DMS153 treated with DMSO at 0.1 percent for 48 hours (cell line): ENCODE measurements at regions not wholly inside any gene's neighbourhood (a gene's known extent, or its start where the extent isn't known, plus 50 kb on each side); places are given as distances from the start of the nearest gene placed in this dataset.
"Not testable (repeated sequence)": the region's sequence is repeated elsewhere in the genome, so short reads cannot be mapped to it uniquely, and the experiment has no call there.

Experiments used
- DNase-seq: peaks from one replicate; lab custom pipeline; 2025; ENCODE audit not compliant: unreplicated experiment; lab: John Stamatoyannopoulos, UW

DNA sequence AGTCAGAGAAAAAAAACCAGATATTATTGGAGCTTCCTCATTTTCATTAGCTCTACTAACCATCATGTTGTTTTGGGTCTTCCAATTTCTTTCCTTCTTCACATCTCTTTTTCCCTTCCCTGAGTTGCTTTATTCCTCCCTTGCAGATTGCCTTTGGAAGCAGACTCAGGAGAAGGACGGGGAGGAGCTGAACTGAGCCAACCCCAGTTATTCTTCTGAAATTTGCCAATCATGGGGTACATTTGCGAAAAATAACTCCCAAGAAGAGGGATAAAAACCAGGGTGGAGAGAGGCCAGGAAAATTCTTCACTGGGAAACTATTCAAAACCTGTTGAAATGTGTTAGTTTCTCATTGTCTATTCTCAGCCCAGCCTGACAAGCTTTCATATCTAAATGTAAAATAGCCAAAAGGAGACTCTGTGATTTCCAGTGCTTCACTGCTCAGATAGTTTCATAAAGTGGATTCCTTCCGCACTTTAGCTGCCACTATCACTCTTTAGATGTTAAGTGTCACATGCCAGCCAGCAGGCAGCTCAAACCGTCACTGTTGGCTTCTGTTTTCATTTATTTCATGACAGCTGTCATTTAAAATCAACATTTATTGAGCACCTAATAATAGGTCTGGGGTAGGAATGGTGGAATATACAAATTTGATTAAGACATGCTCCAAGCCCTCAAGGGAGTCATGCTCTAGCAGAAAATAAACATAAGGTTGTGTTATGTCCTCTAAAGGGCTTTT, 204.5 kb downstream of the SREK1 start:
- DNase-seq, result no peak

DNA sequence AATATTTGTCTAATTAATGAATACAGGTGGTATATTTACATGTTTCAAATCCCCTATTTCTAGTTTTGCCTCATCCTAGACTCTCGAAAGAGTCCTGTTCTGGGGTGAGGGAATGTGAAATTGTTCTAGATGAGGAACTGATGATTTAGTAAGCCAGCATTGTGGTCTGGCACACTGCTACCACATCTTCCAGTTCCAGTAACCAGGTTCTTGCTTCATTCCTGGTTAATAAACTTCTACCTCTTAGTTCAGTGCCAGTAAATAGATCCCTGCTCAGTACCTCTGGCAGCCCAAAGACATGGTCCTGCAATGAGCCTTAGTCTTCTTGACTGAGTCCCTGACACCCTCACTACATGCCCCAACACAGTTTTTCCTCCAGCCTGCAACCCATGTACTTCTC, 207.7 kb downstream of the SREK1 start:
- DNase-seq, result no peak

GRCh38 chr5:66353186-66353585, 209.1 kb downstream of the SREK1 start:
- no peak for DNase-seq

- no peak for DNase-seq
These were observed 210.3 kb downstream of the SREK1 start for GRCh38 chr5:66354422-66354821.

DNA sequence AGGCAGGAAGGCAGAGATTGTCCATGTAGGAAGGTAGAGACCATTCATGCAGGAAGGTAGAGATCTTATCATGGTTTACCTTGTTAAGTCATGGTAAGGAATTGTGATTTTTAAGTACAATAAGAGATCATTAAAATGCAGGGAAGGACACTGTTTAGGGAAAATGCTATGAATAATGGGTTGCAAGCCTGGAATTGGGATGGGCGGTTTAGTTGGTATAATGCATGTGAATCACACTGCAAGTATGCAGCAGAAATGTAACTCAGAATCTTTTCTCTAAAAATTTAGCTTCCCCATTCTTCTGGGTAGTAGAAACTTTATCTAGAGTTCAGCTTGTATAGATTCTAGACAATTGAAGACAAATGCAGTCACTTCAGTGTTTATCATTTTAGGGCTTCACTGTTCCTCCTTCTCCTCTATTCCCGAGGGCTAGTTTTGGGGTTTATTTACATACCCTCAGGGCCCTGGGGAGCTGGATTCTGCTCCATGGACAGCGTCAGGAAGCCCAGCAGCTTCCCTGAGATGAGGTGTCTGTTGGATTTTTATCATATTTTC, 212.0 kb downstream of the SREK1 start:
- DNase-seq, result no peak

DNA sequence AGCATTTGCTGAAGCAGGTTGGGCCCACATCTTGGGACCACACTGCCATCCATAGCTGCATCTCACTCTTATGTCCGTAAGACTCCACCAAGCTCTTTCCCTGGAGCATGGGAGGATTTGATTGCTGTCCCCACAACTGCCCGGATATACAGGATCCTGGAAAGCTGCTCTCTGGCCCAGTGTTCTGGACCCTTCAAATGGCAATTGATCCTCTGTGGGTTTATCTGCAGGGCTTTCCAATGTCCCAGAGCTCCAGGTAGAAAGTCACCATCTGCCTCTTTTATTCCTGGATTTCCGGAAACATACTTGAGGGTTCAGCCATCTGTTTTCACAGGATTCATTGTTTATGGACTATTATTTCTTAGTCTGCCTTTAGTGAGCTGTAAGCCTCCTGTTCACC, 214.6 kb downstream of the SREK1 start:
- no peak for DNase-seq

GRCh38 chr5:66361070-66361469, 217.0 kb downstream of the SREK1 start:
- no peak for DNase-seq

DNA sequence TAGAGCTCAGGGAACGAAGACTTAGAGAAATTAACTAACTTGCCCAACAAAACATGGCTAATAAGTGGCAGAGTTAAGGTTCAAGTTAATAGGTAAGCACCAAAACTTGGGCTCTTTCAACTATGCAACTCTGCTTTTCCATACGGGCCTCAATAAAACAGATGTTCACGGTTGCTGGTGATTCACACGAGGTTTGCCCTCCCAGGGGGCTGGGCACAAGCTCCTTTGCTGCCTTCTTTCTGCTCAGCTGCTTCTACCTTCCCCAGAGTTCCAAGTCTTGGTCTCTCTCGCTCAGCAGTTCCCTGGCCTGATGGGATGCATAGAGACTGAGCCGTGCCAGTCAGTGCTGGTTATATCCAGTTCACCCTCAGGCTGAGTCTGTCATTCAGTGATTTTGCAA, 217.9 kb downstream of the SREK1 start:
- DNase-seq, result no peak

DNA sequence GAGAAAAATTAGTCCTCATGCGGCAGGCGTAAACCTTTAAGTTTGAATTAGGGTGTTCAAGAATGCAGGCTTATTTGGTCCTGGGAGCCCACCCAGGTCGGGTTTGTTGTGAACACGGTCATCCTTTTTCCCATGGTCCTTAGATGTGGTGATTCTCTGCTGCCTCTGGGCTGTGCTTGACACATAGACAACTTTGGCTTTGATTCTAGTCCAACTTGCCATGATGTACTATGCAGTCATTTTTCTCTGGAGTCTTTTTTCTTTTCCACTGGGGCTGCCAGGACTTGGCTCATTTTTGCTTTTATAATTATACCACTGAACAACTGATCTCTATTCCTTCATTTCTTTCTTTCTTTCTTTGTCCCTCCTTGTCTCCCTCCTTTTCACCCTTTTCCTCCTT, 218.6 kb downstream of the SREK1 start:
- no peak for DNase-seq

- DNase-seq, result no peak
These were observed 219.0 kb downstream of the SREK1 start for GRCh38 chr5:66363097-66363496.

- DNase-seq, result no peak
These were observed 220.1 kb downstream of the SREK1 start for GRCh38 chr5:66364186-66364585.

DNA sequence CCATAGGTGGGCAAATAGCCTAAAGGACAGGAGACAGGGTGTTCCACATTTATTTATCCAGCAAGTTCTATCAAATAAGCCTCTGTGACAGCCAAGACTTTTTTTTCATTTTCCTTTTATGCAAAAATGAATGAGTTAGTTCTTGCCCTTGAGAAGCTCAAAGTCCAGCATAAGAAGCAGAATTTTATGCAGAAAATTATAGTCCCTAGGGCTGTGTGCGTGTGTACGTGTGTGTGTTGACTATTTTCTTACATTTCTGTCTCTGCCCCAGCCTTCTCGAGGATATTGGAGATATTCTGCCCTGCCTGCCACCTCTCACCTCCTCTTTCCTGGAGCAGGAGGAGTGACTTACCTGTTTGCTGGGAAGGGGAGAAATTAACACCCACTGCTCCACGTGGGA, 221.9 kb downstream of the SREK1 start:
- no peak for DNase-seq

DNA sequence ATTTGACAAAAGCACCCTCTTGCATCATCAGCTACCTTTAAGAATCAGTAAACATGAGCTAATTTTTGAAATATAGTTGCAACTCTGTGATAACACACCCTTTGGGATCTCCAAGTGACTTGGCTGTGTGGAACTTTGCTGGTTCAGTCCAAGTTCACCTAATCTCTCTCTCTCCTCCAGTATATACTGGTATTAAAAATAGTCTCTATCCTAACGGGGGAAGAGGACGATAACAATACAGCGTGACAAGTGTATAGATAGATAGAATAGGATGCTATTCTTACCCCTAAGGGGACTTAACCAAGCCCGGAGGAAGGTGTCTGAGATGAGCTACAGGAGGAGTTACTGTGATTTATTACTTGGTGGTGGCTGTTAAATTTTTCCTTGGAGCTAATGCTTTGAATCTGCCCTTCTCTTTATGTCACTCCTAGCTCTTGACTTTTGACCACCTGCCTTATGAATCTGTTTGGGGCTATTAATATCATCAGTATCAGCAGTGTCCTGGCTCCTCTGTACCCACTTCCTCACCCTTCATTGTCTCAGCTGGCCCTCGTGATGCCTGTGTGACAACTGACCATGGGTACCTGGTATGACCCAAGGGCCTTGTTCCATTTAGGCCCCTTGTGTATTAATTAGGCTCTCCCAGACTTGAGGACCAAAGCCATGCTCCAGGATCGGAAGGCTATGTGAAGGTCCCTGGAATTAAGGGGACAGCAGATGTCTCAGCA, 223.9 kb downstream of the SREK1 start:
- DNase-seq, result no peak

- DNase-seq, result no peak
These were observed 224.7 kb downstream of the SREK1 start for GRCh38 chr5:66368811-66369210.

GRCh38 chr5:66377747-66378146, 218.4 kb upstream of the MAST4 start:
- DNase-seq, result no peak

- no peak for DNase-seq
These were observed 217.8 kb upstream of the MAST4 start for GRCh38 chr5:66378407-66378806.

- no peak for DNase-seq
These were observed 214.0 kb upstream of the MAST4 start for GRCh38 chr5:66382152-66382551.

GRCh38 chr5:66405145-66405544, 191.0 kb upstream of the MAST4 start:
- not testable (repeated sequence) for DNase-seq

DNA sequence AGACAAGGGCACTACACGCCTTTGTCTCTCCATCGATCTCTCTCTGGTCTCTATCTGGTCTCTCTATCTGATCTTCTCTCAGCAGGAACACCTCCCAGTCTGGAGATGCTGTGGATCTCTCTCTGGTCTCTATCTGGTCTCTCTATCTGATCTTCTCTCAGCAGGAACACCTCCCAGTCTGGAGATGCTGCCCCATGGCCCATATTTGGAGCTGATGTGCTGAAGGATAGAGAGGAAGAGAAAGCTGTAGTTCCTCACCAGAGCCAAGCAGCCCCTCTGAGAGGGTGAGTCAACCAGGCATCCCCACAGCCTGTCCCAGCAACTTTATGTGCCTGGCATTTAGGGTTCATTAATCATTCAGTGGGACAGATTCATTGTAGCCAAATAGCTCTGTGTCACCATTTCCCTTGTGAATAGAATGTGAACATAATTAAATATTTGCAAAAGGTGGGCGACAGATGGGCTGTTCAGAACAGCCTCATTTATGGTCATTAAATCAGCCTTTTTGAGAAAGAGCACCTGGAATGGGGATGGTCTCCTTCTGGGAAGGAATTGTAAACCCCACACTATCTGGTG, 189.3 kb upstream of the MAST4 start:
- no peak for DNase-seq

GRCh38 chr5:66407765-66408164, 188.4 kb upstream of the MAST4 start:
- no peak for DNase-seq

DNA sequence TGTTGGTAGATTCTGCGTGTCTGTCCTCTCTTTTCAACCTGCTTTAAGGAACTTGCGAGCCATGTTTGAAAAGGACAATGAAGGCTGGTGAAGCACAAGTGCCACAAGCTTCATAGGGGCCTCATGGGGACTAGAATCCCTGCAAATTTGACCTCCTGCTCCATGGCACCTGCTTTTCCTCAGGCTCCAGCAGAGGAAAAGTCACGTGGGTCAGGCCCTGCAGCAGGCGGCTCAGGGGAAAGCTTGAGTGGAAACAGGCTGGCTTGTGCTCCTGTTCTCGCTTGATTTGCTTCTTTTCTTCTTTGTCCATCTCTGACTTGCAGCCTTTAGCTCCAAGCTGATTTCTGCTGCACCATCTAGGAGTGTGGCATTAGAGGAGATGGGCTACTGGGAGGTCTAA, 187.6 kb upstream of the MAST4 start:
- no peak for DNase-seq

DNA sequence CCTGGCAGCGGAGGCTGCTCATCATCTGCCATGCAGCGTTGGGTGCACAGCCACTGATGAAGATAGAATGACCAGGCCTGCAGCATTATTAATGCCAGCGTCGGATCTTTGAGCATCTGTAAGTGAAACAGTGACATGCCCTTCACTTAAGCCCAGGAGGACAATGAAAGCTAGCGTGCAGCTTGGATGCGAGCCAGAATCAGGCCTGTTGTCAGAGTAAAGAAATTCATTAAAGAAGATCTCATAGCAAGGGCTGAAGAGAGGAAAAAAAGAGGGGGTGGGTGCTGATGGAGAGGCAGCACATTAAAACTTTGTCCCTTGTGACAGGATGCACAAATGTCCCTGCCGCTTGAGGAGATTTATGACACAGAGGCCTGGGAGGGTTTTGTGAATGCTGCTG, 186.1 kb upstream of the MAST4 start:
- DNase-seq, result no peak
